ENCODE measurements at regions not wholly inside any gene's neighbourhood (a gene's known extent, or its start where the extent isn't known, plus 50 kb on each side); places are given as distances from the start of the nearest gene placed in this dataset.

DNA sequence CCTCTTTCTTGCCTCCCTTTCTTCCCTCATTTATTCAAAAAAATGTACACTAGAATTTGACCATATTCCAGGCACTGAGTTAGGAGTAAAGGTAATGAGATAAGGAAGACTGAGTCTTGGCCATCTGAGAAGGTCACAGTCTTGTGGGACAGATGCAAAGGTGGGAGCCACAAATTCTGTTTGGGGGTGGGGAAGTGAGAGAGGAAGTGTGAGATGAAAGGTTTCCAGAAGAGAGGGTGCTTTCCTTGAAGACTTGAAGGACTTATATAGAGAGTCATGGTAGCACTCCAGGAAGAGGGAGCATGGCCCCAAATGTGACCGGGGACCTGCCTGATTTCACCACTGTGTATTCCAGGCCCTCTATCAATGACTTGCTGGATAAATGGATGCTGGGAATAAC is 320.6 kb downstream of the LPIN1 start:
- ATAC-seq (no peak), DNase-seq (no peak)
- intact Hi-C loops (cut with DNase I), result no loop called here

DNA sequence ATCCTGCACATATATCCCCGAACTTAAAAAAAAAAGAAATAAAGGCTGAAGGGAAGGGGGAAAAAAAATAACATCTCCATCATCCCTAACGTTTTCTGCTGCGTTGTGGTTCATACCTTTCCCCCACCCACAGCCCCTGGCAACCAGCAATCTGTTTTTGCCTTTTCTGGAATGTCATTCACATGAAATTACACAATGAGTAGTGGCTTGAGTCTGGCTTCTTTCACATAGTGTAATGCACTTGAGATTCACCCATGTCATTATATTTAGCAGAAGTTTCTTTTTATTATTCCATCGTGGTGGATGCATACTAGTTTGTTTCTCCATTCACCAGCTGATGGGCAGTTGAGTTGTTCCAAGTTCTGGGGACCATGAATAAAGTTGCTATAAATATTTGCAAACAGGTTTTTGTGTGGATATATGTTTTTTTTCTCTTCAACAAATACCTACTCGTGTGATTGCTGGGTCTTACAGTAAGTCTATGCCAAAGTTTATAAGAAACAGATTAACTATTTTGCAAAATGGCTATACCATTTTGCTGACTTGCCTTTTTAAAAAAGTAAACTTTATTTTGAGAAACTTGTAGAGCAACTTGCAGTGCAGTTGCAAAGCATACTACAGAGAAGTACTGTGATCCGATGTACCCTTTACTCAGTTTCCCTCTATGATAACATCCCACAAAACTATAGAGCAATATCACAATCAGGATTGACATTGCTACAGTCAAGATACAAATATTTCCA is 322.5 kb downstream of the LPIN1 start:
- intact Hi-C loops (cut with DNase I), result no loop called here
- DNase-seq (no peak), ATAC-seq (no peak)

DNA sequence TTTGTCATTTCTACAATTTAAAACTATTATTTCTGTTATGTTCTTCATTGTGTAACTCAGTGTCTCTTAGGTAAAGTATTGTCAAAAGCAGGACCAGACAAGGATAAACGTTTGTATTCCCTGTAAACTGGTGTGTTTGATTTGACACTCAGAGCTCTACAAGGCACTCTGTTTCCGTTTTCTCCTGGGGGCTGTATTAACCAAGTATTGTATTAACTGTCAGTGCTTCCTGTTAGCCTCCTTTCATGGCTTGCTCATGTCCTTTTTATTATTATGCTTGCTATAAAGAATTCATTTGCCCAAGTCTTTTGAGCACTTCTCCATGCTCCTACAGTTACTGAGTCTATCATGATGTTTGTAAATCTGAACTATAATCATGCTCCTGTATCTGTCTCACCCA is 323.7 kb downstream of the LPIN1 start:
- intact Hi-C loops (cut with DNase I), result no loop called here
- DNase-seq, result no peak
- ATAC-seq, result no peak

- intact Hi-C loops (cut with DNase I), result no loop called here
- DNase-seq (no peak), ATAC-seq (no peak)
Measured at GRCh38 chr2:12070581-12070980, 324.1 kb downstream of the LPIN1 start.

DNA sequence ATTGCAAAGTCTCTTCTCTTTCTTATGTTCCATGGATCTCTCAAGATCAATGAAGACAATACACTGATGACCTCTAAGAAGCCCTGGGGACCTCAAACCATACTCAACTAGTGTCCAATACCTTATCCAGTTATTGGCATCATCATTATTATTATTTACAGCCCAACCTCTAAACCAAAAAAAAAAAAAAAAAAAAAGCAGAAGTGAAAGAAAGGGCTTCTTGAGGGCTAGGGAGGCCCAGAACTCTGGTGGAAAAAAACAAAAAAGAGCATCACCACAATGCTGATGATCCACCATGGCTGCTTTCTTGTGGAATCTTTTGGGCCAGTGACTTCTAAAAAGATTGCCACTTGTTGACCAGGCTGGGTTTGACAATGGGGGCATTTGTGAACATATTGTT is 324.9 kb downstream of the LPIN1 start:
- intact Hi-C loops (cut with DNase I), result no loop called here
- ATAC-seq (no peak), DNase-seq (no peak)

GRCh38 chr2:12073217-12073852 is 326.9 kb downstream of the LPIN1 start:
- intact Hi-C loops (cut with DNase I), result no loop called here
- ATAC-seq (no peak), DNase-seq (no peak)

GRCh38 chr2:12074126-12074844 is 327.9 kb downstream of the LPIN1 start:
- intact Hi-C loops (cut with DNase I), result no loop called here
- no peak for ATAC-seq

DNA sequence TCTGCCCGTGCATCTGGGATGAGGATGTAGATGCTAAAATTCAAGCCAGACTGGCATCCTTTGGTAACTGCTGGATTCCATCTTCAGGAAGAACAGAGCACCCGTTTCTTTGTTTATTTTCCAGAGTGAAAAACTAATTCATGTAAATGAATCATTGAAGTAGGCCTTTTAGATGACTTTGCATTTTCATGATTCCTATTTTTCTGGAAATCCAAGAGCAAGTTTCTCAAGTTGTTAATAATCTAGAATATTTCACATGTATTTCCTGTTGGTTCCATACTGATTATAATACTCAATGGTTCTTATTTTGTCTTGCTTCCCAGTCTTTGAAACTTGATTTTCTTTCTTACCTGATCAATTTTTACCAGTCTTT is 328.4 kb downstream of the LPIN1 start:
- ATAC-seq, result no peak
- intact Hi-C loops (cut with DNase I), result no loop called here
- DNase-seq, result no peak

More at GRCh38 chr2:12074126-12074844, 327.9 kb downstream of the LPIN1 start:
- DNase-seq, result no peak

GRCh38 chr2:12075603-12076002 is 329.2 kb downstream of the LPIN1 start:
- no peak for DNase-seq
- ATAC-seq, result no peak
- intact Hi-C loops (cut with DNase I), result no loop called here

DNA sequence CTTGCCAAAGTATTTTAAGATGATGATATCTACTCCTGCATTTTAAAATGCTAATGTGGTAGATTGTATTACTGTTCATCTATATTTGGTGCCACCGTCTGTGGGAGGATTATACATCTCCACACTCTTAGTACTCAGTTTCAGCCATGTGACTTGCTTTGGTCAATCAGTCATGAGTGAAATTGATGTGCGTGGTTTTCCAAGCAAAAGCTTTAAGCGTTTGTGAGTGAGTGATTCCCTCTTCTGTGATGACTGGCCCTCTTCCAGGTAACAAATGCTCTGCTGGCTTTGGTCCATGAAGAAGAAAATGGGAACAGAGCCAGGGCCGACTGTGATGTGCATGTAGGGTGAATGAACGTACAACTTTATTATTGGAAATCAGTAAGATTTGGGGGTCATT is 330.4 kb downstream of the LPIN1 start:
- ATAC-seq (no peak), DNase-seq (no peak)
- intact Hi-C loops (cut with DNase I), result no loop called here

- intact Hi-C loops (cut with DNase I), result no loop called here
- no peak for DNase-seq
- ATAC-seq, result no peak
Measured at GRCh38 chr2:12080360-12080759, 333.9 kb downstream of the LPIN1 start.

DNA sequence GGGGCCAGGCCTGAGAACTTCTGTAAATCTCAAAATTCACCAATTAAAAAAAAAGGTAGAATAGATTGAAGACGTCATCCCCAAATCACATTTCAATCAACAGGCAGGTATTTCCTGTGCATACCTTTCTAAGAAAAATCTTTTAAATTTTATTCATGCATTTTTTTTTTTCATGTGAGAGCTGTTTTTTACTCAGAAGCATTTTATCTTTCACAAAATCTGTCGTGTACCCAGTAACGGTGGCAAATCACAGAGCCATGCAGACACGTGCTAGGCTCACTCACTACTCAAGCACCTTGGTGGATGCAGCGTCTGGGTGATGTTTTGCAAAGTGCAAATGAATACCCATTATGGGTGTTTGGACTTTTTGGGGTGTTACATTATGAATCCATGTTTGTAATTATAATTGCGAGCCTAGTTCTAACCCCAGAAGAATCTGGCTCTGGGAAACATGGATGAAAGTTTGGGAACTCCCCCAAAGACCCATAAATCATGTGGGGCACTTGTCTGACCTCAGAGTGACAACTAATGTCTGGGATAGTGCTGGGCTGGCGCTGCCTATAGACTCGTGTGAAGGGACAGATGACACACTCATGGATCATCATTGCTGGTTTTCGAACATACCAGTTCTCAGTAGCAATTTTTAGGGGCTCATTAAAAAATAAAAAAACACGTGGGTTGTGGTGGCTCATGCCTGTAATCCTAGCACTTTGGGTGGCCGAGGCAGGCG is 335.2 kb downstream of the LPIN1 start:
- intact Hi-C loops (cut with DNase I), result no loop called here
- ATAC-seq (no peak), DNase-seq (no peak)

- ATAC-seq (no peak), DNase-seq (no peak)
- intact Hi-C loops (cut with DNase I), result no loop called here
Measured at GRCh38 chr2:12083081-12083581, 336.7 kb downstream of the LPIN1 start.

- ATAC-seq (peak in 1 of 2 donors; percentile 37), DNase-seq (no peak)
- intact Hi-C loops (cut with DNase I), result no loop called here
Measured at GRCh38 chr2:12083713-12084419, 337.4 kb downstream of the LPIN1 start.

DNA sequence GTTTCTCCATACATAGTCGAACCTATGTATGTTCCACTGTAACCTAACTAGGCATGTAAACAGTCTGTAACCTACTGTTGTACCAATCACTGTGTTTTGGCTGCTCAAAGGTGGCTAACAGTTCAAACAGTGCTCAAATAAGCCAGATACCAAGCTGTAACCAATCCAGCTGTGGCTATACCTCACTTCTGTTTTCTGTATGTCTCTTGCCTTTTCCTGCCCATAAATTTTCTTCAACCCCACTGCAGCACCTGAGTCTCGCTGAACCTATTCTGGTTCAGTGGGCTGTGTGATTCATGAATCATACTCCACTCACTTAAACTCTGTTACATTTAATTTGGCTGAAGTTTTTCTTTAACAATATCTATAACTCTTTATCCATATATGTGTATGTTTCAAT is 340.7 kb downstream of the LPIN1 start:
- intact Hi-C loops (cut with DNase I), result no loop called here
- no peak for ATAC-seq
- no peak for DNase-seq

- DNase-seq (no peak), ATAC-seq (no peak)
- intact Hi-C loops (cut with DNase I), result no loop called here
Measured at GRCh38 chr2:12087671-12088380, 341.4 kb downstream of the LPIN1 start.

DNA sequence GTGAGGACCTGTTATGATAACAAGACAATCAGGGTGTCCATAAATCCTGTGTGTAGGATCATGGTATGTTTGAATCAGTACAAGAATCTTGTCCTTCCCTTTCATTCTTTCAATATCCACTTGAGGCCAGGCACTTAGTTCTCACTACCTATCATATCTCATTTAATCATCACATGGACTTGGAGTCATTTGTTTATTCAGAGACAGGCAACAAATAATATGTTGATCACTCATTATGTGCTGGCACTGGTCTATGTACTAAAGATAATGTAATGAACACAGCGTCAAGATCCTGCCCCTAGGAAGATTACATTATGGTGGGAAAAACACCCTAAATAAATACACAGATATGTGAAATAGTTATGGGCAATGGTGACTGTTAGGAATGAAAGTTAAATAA is 342.6 kb downstream of the LPIN1 start:
- no peak for ATAC-seq
- DNase-seq, result no peak
- intact Hi-C loops (cut with DNase I), result no loop called here

DNA sequence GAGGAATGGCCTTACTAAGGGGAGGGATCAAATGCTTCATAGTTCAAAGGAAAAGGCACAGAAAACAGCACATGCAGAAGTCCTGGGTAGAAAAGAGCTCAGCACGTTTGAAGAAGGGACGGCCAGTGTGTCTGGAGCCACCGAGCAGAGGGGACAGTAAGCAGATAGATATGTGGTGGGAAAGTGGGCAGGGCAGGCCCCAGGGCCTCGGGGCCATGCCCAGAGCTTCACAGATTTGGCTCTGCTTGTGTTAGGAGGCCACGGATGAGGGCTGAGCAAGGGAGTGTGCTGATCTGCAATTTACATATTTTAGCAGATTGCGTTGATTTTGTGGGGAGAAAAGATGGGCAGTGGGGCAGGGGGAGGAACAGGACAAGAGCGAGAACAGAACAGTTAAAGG is 343.1 kb downstream of the LPIN1 start:
- no peak for DNase-seq
- intact Hi-C loops (cut with DNase I), result no loop called here
- ATAC-seq, result no peak

- DNase-seq (no peak), ATAC-seq (no peak)
- intact Hi-C loops (cut with DNase I), result no loop called here
Measured at GRCh38 chr2:12090072-12090471, 343.6 kb downstream of the LPIN1 start.
